ENCODE measurements at regions not wholly inside any gene's neighbourhood (a gene's known extent, or its start where the extent isn't known, plus 50 kb on each side); places are given as distances from the start of the nearest gene placed in this dataset.

DNA sequence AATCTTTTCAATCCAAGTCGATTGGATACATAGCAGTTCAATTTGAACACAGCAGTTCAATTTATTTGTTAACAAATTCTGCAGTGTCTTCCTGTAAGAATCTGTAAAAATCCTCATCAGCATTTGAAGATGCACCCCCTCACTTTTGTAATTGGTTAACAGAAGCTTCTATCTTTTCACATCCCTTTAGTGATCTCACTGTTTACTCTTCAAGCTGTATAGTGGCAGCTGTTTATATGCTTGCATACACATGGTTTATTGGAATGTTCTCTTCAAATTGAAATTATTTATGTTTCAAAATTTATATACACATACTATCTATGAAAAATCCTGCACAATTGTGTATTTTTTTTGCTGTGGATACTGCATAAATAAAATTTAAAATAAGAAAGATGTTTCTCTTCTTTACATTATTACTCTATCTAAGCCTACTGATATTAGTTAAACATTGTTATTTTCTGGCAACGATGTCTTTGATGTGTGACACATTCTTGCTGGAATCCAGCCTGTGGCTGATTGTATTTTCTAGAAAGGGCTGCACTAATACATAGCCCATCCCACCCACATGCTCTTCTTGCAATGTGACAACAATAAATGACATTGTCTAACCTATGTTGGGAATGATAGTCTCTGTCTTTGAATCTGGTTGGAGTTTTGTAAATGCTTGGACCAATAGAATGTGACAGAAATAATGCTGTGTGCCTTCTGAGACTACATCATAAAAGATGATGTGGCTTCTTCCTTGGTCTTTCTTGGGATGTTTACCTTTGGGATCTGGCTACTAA lies 573.0 kb downstream of the CD109 start:
- H3F3A ChIP-seq (ENCODE audit: insufficient read depth, low read length, poor library complexity, severe bottlenecking) = no peaks in the 10 kb centered on the region
- H3K79me2 ChIP-seq (replicated peaks; ENCODE audit: insufficient read depth, low read length) = no peaks in the 10 kb centered on the region
- H2AFZ ChIP-seq (ENCODE audit: low read depth, low read length) = no peak overlapping the region
- no peaks in the 10 kb centered on the region for H3K9me2 ChIP-seq (ENCODE audit: insufficient read depth, low read length)
- no peaks in the 10 kb centered on the region for H3K9me3 ChIP-seq (ENCODE audit: low read length)
- no peaks in the 10 kb centered on the region for H3K36me3 ChIP-seq (ENCODE audit: insufficient read depth, low read length)
- no peaks in the 10 kb centered on the region for H4K20me1 ChIP-seq (ENCODE audit: insufficient read depth)
- no peak overlapping the region for H3K9ac ChIP-seq (ENCODE audit: low read length)
- H3K27ac ChIP-seq (ENCODE audit: low read length) = no peak overlapping the region
- no peak overlapping the region for H3K4me2 ChIP-seq (ENCODE audit: low read length)
- no peak overlapping the region for H3K4me3 ChIP-seq (ENCODE audit: low read length)
- no peaks in the 10 kb centered on the region for H3K27me3 ChIP-seq (ENCODE audit: insufficient read depth, low read depth, low read length)
- no peak for TF ChIP-seq POLR2AphosphoS5 (IDR thresholded peaks at IDR 0.05)
- TF ChIP-seq TAF1 (IDR thresholded peaks at IDR 0.05; ENCODE audit: low read depth) = no peak
- no peak for TF ChIP-seq EZH2 (IDR thresholded peaks at IDR 0.05; ENCODE audit: borderline replicate concordance, insufficient read depth, low read length, poor library complexity, severe bottlenecking)
- TF ChIP-seq RAD21 (conservative IDR thresholded peaks at IDR 0.05) = no peak
- no peak for TF ChIP-seq SMC3 (conservative IDR thresholded peaks at IDR 0.05; ENCODE audit: poor library complexity)
- TF ChIP-seq, protein P1, sequence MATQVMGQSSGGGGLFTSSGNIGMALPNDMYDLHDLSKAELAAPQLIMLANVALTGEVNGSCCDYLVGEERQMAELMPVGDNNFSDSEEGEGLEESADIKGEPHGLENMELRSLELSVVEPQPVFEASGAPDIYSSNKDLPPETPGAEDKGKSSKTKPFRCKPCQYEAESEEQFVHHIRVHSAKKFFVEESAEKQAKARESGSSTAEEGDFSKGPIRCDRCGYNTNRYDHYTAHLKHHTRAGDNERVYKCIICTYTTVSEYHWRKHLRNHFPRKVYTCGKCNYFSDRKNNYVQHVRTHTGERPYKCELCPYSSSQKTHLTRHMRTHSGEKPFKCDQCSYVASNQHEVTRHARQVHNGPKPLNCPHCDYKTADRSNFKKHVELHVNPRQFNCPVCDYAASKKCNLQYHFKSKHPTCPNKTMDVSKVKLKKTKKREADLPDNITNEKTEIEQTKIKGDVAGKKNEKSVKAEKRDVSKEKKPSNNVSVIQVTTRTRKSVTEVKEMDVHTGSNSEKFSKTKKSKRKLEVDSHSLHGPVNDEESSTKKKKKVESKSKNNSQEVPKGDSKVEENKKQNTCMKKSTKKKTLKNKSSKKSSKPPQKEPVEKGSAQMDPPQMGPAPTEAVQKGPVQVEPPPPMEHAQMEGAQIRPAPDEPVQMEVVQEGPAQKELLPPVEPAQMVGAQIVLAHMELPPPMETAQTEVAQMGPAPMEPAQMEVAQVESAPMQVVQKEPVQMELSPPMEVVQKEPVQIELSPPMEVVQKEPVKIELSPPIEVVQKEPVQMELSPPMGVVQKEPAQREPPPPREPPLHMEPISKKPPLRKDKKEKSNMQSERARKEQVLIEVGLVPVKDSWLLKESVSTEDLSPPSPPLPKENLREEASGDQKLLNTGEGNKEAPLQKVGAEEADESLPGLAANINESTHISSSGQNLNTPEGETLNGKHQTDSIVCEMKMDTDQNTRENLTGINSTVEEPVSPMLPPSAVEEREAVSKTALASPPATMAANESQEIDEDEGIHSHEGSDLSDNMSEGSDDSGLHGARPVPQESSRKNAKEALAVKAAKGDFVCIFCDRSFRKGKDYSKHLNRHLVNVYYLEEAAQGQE (IDR thresholded peaks at IDR 0.05; ENCODE audit: borderline replicate concordance) = no peak
- TF ChIP-seq MXI1 (conservative IDR thresholded peaks at IDR 0.05; ENCODE audit: poor library complexity, severe bottlenecking) = no peak
- TF ChIP-seq EP300 (conservative IDR thresholded peaks at IDR 0.05; ENCODE audit: poor library complexity, severe bottlenecking) = no peak
- TF ChIP-seq, protein P2, sequence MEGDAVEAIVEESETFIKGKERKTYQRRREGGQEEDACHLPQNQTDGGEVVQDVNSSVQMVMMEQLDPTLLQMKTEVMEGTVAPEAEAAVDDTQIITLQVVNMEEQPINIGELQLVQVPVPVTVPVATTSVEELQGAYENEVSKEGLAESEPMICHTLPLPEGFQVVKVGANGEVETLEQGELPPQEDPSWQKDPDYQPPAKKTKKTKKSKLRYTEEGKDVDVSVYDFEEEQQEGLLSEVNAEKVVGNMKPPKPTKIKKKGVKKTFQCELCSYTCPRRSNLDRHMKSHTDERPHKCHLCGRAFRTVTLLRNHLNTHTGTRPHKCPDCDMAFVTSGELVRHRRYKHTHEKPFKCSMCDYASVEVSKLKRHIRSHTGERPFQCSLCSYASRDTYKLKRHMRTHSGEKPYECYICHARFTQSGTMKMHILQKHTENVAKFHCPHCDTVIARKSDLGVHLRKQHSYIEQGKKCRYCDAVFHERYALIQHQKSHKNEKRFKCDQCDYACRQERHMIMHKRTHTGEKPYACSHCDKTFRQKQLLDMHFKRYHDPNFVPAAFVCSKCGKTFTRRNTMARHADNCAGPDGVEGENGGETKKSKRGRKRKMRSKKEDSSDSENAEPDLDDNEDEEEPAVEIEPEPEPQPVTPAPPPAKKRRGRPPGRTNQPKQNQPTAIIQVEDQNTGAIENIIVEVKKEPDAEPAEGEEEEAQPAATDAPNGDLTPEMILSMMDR (IDR thresholded peaks at IDR 0.05; ENCODE audit: poor library complexity, severe bottlenecking) = no peak

DNA sequence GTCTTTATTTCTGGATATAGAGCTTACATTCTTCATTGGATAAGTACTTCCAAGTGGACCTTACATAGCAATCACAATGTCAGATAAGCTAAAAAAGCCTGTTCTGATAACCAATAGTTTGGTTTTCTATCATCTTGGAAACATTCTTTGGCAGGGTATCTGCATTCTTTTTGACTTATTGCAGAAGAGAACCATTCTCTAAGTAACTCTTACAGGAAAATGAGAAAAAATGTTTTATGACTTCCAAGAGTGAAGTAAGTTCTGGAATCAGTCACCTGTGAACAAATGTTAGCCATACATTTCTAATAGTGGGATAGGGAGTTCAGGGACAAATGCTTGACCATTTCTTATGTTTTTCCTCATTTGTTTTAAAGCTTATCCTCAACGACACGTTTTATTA lies 564.0 kb downstream of the CD109 start:
- Histone ChIP-seq H4K20me1 (ENCODE audit: insufficient read depth) (no peaks in the 10 kb centered on the region), H2AFZ (ENCODE audit: low read depth, low read length) (no peak overlapping the region), H3K36me3 (ENCODE audit: insufficient read depth, low read length) (no peaks in the 10 kb centered on the region), H3K9me2 (ENCODE audit: insufficient read depth, low read length) (no peaks in the 10 kb centered on the region), H3K9ac (ENCODE audit: low read length) (no peak overlapping the region), H3K4me3 (ENCODE audit: low read length) (no peak overlapping the region), H3K27me3 (ENCODE audit: insufficient read depth, low read depth, low read length) (no peaks in the 10 kb centered on the region), H3K27ac (ENCODE audit: low read length) (no peak overlapping the region), H3K79me2 (replicated peaks; ENCODE audit: insufficient read depth, low read length) (no peaks in the 10 kb centered on the region), H3K9me3 (ENCODE audit: low read length) (no peaks in the 10 kb centered on the region), H3K4me2 (ENCODE audit: low read length) (no peak overlapping the region), H3F3A (ENCODE audit: insufficient read depth, low read length, poor library complexity, severe bottlenecking) (no peaks in the 10 kb centered on the region)
- TF ChIP-seq TAF1 (IDR thresholded peaks at IDR 0.05; ENCODE audit: low read depth) = no peak
- TF ChIP-seq EZH2 (IDR thresholded peaks at IDR 0.05; ENCODE audit: borderline replicate concordance, insufficient read depth, low read length, poor library complexity, severe bottlenecking) = no peak
- TF ChIP-seq SMC3 (conservative IDR thresholded peaks at IDR 0.05; ENCODE audit: poor library complexity) = no peak
- no peak for TF ChIP-seq POLR2AphosphoS5 (IDR thresholded peaks at IDR 0.05)
- TF ChIP-seq MXI1 (conservative IDR thresholded peaks at IDR 0.05; ENCODE audit: poor library complexity, severe bottlenecking) = no peak
- TF ChIP-seq EP300 (conservative IDR thresholded peaks at IDR 0.05; ENCODE audit: poor library complexity, severe bottlenecking) = no peak
- TF ChIP-seq, protein P2 (IDR thresholded peaks at IDR 0.05; ENCODE audit: poor library complexity, severe bottlenecking) = no peak
- no peak for TF ChIP-seq RAD21 (conservative IDR thresholded peaks at IDR 0.05)
- TF ChIP-seq, protein P1 (IDR thresholded peaks at IDR 0.05; ENCODE audit: borderline replicate concordance) = no peak

Data from neural cell (in vitro differentiated cells).